Activated CD4-positive, alpha-beta T cell treated with anti-CD3 and anti-CD28 coated beads, Interleukin-2, amount 50 U/mL, for 48 hours (primary cell): ENCODE measurements at regions not wholly inside any gene's neighbourhood (a gene's known extent, or its start where the extent isn't known, plus 50 kb on each side); places are given as distances from the start of the nearest gene placed in this dataset.

Experiments used
- DNase-seq, 2 experiments: peaks; one replicate each; pipeline ENCODE4 v3.0.0-alpha.2; 2020

DNA sequence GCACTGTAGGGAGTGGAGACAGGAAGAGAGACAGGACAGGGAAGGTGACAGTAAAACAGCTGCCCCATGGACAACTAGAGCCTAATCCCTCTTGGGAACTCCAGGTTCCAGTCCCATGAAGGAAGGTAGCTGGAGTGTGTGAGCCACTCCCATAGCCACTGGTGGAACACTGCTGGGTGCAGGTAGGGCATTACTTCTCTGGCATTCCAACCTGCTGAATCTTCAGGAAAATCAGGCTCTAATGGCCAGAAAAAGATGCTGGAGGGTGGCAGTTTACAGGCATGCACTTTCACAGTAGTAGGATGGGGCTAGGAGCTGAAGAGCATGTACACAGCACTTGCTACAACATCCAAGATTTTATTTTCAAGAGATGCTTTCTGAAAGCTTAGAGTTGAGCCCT lies 259.4 kb downstream of the AUH start:
- no peak for DNase-seq

DNA sequence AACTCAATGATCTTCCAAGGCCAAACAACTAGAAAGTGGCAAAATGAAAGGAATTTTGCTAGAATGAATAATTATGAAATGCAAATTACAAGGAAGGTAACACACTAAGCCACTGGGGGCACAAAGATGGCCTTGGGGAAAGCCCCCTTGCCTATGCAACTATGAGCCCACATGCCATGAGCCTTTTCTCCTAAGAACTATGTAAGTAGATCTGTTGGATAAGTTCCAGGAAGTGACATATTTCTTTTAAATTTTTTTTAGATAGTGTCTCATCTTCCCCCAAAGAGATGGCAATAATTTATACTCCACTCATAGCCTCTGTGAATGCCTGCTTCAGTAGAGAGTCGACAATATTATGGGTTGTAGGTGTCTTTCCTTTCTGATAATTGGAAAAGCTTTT lies 257.8 kb downstream of the AUH start:
- DNase-seq = no peak

DNA sequence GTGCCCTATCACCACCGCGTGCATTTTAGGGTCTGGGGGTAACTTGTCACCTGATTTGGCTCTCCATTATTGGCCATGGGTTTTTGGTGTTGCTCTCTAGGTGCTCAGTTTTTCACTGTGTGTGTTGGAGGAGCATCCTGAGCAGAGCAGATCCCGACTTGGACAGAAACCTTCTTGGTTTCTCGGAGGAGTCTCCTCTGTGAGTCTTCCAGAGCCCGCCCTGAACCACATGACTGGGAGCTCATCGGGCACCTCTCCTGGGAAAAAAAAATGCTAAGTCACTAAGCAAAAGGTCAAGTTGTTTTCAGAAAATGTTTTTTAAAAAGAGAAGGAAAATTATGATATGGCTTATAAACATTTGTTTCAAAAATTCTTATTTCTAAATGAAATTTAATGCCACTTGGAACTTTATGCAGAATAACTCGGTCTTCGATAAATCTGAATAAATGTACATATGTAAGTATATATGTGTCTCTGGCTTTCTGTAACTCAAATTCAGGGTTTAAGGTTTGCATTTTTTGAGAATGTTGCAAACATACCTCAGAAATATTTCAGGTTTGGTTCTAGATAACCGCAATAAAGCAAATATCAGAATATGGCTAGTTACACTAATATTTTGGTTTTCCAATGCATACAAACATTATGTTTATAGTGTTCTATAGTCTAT lies 255.2 kb downstream of the AUH start:
- DNase-seq = no peak

DNA sequence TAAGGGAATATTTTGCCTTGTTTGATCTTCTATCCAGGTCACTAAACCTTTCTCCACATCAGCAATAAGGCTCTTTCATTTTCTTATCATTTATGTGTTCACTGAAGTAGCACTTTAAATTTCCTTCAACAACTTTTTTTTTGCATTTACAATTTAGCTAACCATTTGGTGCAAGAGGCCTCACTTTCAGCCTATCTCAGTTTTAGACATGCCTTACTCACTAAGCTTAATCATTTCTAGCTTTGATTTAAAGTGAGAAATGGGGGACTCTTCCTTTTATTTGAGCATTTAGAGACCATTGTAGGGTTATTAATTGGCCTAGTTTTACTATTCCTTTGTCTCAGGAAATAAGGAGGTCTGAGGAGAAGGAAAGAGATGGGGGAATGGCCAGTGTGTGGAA lies 250.5 kb downstream of the AUH start:
- DNase-seq = no peak

DNA sequence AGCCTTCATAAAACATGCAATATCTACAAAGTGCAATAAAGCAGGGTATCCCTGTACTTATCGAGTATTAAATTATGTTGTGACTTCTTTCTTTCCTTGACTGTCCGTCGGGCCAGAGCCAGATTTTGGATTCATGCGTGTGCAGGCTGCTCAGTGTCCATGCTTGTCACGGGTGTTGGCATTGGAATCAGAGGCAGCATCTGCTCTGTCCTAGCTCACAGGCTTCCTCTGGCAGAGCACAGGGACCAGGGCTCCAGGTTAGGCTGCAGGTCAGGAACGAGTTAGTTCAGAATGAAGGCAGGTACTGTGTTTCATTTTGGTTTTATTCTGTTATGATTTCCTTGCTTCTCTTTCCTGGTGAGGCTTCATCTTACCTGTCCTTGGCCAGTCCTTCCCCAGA lies 249.8 kb downstream of the AUH start:
- DNase-seq = no peak

DNA sequence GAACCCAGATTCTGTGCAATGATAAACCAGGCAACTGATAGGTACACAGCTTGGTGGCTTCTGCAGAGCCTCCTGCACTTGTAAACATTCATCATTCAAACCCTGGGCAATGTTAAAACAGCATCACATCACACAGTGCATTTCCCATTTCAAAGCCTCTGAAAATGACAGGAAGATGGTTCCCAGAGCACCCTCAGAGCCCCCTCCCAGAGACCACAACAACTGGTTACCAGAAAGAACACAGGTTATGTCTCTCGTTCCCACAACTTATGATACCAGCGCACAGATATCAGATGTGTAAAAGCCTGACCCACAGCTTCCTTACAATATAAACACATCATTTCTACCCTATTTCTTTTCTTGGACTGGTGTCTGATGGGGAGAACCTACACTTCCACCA lies 248.7 kb downstream of the AUH start:
- DNase-seq = no peak

DNA sequence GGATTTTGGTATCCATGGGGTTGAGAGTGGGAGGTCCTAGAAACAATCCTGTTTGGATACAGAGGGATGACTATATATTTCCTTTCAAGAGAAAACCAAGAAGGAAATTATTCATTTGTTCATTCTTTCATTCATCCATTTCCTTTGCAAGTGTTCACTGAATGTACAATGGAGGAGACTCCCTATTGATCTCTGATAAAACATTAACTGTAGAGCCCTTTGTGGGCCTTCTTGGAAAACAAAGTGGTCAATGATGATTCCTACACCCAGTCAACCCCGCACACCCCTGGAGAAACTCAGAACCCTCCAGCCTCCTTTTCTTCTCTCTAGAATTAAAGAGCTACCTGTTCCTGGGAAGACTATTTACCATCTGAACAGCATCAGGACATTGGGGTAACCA lies 247.3 kb downstream of the AUH start:
- no peak for DNase-seq

DNA sequence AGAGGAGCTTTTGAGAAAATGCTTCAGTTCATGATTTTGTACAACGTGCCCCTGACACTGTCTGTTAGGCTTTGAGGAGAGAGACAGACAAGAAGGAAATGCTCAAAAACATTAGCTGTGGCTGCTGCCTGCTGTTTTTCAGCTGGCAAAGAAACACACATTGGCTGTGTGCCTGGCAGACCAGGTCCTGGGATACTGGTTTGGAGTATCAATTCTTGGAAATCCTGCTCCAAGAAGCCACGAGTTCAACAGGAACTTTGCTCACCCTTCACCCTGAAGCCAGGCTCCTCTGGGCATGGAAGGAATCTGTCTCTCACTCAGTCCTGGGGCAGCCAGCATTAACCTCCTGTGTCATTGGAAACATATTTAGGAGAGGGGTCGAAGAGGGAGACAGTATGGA lies 245.5 kb downstream of the AUH start:
- DNase-seq = no peak

DNA sequence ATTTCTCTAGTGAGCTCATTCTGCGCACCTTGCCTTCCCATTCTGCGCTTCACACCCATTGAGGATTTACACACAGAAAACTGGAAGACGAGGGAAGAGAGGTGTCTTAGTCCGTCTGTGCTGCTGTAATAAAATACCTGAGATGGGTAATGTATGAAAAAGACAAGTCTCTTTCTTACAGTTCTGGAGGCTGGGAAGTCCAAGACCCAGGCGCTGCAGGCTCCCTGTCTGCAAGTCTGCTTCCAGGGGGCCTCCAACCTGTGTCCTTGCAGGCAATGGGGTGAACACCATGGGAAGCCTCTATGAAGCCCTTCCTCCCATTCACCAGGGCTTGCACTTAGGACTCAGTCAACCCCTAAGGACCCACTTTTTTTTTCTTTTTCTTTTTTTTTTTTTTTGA lies 245.0 kb downstream of the AUH start:
- DNase-seq = no peak

DNA sequence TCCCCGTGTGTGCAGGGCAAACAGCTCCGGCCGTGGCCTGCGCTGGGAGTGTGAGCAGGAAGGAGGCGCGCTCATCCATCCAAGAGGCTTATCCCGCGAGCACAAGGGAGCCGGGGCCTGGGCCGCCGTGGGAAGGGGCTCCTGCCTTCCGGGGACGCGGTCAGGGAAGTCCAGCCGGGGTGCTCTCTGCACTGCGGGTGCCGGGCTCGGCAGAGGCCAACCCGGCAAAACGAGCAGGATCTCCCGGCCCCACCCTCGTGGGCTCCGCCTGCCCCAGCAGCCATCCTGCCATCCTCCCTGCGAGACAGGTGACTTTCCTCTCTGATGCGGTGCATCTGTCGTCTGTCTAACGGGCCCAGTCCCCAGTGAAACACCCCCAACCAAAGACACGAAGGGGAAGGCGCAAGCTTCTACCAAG lies 244.2 kb downstream of the AUH start:
- no peak for DNase-seq

DNA sequence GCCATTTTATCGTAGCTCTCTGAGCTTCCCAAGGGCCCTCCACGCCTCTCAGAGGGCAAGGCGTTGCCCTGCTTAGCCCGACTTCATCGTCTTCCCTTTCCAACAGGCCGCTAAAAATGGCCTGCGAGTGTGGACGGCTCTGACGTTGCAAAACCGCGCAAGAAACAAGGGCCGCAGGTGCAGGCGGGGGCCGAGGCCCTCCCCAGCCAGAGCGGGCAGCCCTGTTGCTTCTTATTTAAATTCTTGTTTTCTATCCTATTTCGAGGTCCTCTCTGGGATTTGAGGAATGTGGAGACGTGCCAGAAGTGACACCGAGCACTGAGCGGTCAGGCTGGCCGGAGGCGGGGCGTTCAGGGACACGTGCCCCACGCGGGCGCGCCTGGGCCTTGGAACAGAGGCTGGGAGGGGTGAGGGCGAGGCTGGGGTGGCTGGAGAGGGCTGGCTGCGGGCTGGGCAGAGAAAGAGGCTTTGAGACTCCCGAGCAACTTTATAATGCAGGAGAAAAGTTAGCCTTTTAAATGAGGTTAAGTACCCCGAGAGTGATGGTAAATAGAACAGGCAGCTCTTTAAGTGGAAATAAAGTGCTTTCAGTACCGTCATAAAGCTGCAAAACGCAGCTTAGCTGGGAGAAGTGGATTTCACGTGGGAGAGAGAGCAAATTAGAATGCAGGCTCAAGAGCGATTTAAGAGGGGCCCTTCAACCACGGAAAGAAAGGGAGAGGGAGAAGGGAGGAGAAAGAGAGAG lies 243.6 kb downstream of the AUH start:
- DNase-seq = no peak

DNA sequence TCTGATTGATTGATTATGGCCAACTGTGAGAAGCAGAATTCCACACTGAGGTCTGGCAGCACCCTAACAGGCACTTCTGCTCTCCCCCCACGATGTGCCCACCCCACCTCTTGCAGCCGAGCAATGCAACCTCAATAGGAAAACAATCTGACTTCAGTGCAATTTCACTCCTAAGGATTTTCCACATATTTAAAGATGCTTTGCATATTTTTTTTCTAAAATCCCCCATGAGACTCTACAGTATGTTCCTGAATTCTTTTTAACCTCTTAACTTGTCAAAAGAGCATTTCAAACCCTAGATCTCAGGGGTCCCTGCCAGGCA lies 243.1 kb downstream of the AUH start:
- DNase-seq = no peak

DNA sequence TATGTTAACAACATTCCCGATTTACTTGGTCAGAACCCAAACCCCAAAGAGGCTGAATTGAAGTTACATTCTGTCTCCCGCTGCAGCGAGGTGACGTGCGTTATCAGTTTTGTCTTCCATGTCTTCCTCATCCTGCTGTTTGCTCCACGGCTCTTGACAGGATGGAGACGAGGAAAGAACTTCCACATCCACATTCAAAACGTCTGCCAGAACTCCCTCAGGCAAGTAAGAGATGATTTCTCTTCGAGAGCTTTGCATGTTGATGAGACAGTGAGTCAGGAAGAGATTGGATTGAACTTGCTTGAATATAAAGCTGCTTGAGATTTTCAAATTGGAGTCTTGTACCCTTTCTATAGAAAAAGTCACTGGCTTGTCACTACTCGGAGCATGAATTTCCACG lies 242.6 kb downstream of the AUH start:
- no peak for DNase-seq

DNA sequence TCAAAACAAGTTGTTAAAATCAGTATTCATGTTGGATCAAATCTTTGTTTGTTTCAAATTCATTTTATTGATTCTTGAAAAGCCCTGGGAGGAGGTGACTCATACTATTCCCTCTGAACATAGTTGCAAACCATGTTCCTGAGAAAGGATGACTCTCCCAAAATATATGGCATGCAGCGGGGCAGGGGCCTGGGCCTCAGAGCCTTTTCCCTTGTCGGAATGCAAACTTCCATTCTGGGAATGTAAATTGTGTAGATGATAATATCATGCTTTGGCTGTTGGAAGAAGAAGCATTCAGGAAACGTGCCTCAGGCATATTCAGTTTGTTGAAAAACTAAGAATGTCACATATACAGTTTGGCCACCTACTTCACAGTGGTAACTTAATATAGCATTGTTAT lies 242.0 kb downstream of the AUH start:
- DNase-seq = no peak

DNA sequence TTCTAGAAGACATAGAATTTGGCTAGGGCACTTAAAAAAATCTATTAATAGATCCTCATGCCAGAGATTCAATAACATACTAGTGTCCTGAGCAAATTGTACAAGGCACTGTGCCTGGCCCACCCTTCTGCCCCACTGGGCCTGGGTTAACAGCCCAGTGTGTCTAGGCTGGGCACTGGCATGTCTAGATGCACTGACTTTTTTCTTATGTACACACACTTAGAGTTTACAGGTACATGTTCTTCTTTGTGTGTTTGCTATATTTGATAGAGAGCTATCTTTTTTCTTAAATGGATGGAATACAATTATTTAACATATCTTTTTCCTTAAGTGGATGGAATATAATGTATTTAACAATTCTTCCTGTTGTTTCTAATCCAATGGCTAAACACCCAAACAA lies 241.5 kb downstream of the AUH start:
- no peak for DNase-seq

DNA sequence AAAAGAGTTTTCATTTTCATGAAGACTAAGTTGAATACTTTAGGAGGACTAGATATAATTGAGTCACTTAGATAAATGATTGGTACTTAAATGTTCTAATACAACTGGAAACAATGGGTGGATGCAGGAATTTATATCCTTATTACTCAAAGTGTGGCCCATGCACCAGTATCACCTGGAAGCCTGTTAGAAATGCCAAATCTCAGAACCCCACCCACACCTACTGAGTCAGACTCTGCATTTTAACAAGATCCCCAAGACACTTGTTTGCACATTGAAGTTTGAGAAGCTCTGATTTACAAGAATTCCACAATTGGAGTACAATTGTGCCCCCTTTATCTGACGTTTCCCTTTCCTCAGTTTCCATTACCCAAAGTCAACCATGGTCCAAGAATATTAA lies 239.0 kb downstream of the AUH start:
- DNase-seq = no peak

DNA sequence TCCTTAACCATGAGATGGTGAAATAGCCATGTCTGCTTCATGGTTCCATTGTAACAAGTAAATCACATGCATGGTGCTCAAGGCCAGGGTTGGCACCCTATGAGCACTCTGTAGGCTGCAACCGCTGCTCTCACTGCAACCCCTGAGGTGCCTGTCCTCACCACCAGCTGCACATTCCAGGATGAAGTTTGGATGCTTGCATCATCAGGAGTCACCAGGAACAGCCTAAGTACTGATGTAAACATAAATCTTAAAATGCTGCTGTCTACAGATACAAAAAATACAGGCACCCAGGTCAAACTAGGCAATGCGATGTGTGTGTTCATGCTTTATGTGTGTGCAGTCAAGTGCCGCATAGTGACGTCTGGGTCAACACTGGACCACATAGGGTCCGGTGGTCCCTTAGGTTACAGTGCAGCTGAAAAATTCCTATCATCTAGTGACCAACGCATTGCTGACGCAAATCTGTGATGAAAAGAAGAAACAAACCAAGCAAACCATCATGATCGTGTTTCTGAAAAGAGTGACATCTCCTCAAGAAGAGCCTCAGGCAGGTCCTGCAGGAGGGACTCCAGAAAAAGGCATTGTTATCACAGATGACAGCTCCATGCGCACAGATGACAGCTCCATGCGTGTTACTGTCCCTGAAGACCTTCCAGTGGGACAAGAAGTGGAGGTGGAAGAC lies 234.8 kb downstream of the AUH start:
- no peak for DNase-seq

DNA sequence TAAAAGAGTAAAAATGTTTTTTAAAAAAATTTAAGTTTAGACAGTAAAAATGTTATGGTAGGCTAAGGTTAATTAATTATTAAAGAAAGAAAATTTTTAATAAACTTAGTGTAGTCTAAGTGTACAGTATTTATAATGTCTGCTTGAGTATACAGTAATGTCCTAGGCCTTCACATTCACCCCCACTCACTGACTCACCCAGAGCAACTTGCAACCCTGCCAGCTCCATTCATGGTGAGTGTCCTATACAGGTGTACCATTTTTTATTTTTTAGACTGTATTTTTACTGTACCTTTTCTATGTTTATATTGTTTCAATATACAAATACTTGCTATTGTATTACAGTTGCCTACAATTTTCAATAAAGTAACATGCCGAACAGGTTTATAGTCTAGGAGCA lies 234.1 kb downstream of the AUH start:
- DNase-seq = no peak

DNA sequence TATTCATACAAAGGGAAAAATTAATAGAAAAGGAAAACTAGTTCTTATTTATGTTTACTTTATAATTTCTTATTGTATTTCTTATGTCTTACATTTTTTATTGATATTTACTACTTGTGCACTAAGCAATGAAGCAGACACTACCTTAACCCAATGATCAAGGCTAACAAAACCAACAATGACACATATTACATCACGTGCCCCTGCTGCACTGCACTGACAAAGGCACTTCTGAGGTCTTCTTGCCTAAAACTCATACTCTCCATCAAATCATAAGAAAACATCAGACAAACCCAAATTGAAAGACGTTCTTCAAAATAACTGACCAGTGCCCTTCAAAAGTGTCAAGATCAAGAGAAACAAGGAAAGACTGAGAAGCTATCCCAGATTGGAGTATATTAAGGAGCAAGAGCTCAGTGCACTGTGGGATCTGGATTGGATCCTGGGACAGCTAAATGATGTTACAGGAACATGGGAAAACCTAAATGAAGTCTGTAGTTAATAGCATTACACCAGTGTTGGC lies 230.9 kb downstream of the AUH start:
- DNase-seq = no peak

DNA sequence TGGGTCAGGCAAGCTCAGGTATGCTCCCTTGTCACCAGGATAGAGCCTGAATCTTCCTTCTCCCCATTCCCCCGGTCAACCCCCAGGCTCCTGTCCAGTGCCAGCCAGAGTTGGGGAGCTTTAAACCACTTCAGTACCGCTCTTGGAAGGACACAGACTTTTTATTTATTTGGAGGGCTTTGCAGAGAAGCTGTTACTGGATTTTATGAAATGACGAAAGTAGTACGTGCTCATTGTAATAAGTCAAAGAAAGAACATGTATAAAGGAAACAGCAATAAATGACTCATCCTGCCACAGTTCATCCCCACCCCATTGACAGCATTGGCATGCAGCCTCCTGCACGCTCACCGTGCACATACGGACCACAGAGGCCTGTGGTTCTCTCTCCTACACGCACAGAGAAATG lies 230.3 kb downstream of the AUH start:
- peak; percentile 74 to 83 for DNase-seq

DNA sequence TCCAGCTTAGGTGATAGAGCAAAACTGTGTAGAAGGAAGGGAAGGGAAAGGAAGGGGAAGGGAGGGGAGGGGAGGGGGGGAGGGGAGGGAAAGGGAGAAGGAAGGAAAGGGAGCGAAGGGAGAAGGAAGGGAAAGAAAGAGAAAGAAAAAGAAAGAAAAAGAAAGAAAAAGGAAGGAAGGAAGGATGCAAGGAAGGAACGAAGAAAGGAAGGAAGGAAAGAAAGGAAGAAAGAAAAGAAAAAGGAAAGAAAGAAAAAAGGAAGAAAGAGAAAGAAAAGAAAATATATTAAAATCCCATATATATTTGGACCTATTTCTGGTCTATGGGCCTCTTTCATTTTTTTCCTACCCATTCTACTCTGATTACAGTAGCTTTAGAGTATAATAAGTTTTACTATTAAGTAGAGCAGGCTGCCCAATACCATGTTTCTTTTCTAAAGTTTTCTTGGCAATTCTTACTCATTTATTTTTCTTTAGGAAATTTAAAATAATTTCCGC lies 229.1 kb downstream of the AUH start:
- DNase-seq = no peak

DNA sequence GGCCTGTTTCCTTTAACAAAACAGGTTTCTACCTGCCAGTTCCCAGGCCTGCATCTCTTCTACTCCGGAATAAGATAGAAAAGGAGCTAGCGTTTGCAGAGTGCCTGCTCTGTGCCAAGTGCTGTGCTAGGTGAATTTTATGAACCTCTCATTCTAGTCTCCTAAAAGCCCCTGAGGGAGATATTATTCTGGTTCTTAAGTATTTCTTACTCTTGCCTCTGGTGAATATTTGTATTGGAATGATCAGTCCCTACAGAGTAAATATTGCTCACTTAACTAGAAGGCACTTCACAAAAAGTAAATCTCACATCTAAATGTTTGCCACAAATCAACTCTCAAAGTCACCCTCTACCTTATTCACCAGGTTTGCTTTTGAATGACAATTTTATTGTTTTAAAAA lies 227.1 kb downstream of the AUH start:
- no peak for DNase-seq

DNA sequence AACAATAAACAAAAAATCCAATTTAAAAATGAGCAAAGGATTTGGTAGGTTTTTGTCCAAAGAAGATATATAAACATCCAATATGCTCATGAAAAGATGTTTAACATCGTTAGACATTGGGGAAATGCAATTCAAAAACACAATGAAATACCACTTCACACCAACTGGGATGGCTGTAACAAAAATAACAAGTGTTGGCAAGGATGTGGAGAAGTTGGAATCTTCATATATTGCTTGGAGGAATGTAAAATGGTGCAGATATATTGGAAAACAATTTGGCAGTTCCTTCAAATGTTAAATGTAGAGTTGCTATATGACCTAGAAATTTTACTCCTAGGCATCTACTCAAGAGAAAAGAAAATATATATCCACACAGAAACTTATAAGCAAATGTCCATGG lies 224.3 kb downstream of the AUH start:
- DNase-seq = no peak

DNA sequence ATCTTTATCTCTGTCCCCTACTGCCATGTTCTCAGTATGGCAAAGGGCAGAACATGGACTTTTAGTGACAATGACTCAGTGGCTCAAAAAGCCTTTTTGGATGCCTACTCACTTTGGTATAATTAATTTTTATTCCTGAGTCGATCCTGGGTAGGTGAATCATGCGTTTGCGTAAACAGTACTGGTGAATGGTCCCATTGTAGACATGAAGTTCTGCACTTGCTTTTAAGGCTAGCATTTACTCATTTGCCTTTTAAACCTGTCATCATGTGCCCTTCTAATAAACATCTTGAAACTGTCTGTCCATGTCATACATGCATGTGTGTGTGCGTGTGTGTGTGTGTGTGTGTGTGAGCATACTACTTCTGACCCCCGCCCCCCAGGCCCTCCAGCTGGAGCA lies 223.0 kb downstream of the AUH start:
- no peak for DNase-seq
